A673 (cell line): ENCODE measurements at regions not wholly inside any gene's neighbourhood (a gene's known extent, or its start where the extent isn't known, plus 50 kb on each side); places are given as distances from the start of the nearest gene placed in this dataset.

Experiments
- BruUV-seq: library from RNA; stranded (reverse); fragments of 400-500 nt; replicated peaks from 2 replicates; lab custom pipeline; 2021; lab: Mats Ljungman, UMichigan
- CTCF ChIA-PET: fragments of 300-600 bp; sonication (Branson Sonifier 250); formaldehyde crosslinking; loops from one replicate; lab custom pipeline; 2022; ENCODE audit warnings: antibody characterized with exemption; lab: Charles Lee
- POLR2A ChIA-PET: fragments of 300-600 bp; sonication (Branson Sonifier 250); formaldehyde crosslinking; loops from one replicate; lab custom pipeline; 2022; ENCODE audit warnings: antibody characterized with exemption; ENCODE audit not compliant: low non-redundant PET; lab: Charles Lee
- DNase-seq: peaks from one replicate; pipeline ENCODE4 v3.0.0-alpha.2; 2015; ENCODE audit warnings: low spot score
- H3K27ac ChIP-seq: fragments of 200-600 bp; sonication (generic); 2 replicates; pipeline ENCODE4 v1.5.1; 2016; ENCODE audit warnings: mixed run types, low read depth, mild to moderate bottlenecking, mixed read lengths, antibody characterized with exemption, low read length; ENCODE audit not compliant: poor library complexity, severe bottlenecking
- H3K27me3 ChIP-seq: fragments of 200-600 bp; sonication (generic); replicated peaks from 2 replicates; pipeline ENCODE4 v1.6.1; 2017; ENCODE audit warnings: mixed run types, low read depth, mild to moderate bottlenecking, mixed read lengths, antibody characterized with exemption, low read length; ENCODE audit not compliant: insufficient read depth, poor library complexity
- H3K36me3 ChIP-seq: fragments of 200-600 bp; sonication (generic); 2 replicates; pipeline ENCODE4 v1.6.1; 2016; ENCODE audit warnings: mixed run types, mild to moderate bottlenecking, mixed read lengths, antibody characterized with exemption, low read length; ENCODE audit not compliant: insufficient read depth, poor library complexity, severe bottlenecking
- H3K4me1 ChIP-seq: fragments of 200-600 bp; sonication (generic); 2 replicates; pipeline ENCODE4 v1.6.1; 2017; ENCODE audit warnings: mixed run types, mild to moderate bottlenecking, mixed read lengths, antibody characterized with exemption, low read length; ENCODE audit not compliant: insufficient read depth, poor library complexity, severe bottlenecking
- H3K4me3 ChIP-seq: fragments of 200-600 bp; sonication (generic); 2 replicates; pipeline ENCODE4 v1.5.1; 2016; ENCODE audit warnings: low read depth, mixed run types, mild to moderate bottlenecking, mixed read lengths, low read length; ENCODE audit not compliant: poor library complexity, severe bottlenecking
- H3K9me3 ChIP-seq: fragments of 200-600 bp; sonication (generic); 2 replicates; pipeline ENCODE4 v1.6.1; 2016; ENCODE audit warnings: mixed run types, low read depth, mild to moderate bottlenecking, mixed read lengths, antibody characterized with exemption, low read length; ENCODE audit not compliant: poor library complexity, severe bottlenecking
- CTCF ChIP-seq: fragments of 300-800, 200-600 bp; sonication (generic); conservative IDR thresholded peaks from 2 replicates; pipeline ENCODE4 v1.5.1; 2017; ENCODE audit warnings: low read depth, mild to moderate bottlenecking, antibody characterized with exemption, low read length, moderate library complexity, mixed read lengths
- EZH2 ChIP-seq: fragments of 200-600 bp; sonication (generic); IDR thresholded peaks from 2 replicates; pipeline ENCODE4 v1.6.1; 2017; ENCODE audit warnings: borderline replicate concordance, low read depth, mild to moderate bottlenecking, mixed read lengths, antibody characterized with exemption, low read length; ENCODE audit not compliant: poor library complexity, severe bottlenecking
- intact Hi-C: fragments of 100-400 bp; cut with micrococcal nuclease; formaldehyde crosslinking; loops from one replicate; pipeline ENCODE4 v1.10.0; 2022; ENCODE audit not compliant: unreplicated experiment

- Histone ChIP-seq H3K36me3 (no peaks in the 10 kb centered on the region), H3K27ac (no peak overlapping the region), H3K4me3 (no peak overlapping the region), H3K4me1 (no peaks in the 10 kb centered on the region), H3K27me3 (no peaks in the 10 kb centered on the region), H3K9me3 (peaks cover 5% of the 10 kb centered on the region)
- POLR2A ChIA-PET = no interaction called here
- BruUV-seq = no TSS peak
- intact Hi-C loops = no loop called here
- DNase-seq = no peak
- TF ChIP-seq CTCF (no peak), EZH2 (no peak)
- CTCF ChIA-PET = no interaction called here
Observed at GRCh38 chr5:29337030-29337429, 1856.5 kb upstream of the CDH6 start.

- DNase-seq = no peak
- ChIA-PET POLR2A (no interaction called here), CTCF (no interaction called here)
- intact Hi-C loops = no loop called here
- Histone ChIP-seq H3K4me1 (no peaks in the 10 kb centered on the region), H3K4me3 (no peak overlapping the region), H3K27ac (no peak overlapping the region), H3K9me3 (no peaks in the 10 kb centered on the region), H3K27me3 (no peaks in the 10 kb centered on the region), H3K36me3 (no peaks in the 10 kb centered on the region)
- TF ChIP-seq EZH2 (no peak), CTCF (no peak)
- BruUV-seq = no TSS peak
Observed at GRCh38 chr5:29321591-29321990, 1871.9 kb upstream of the CDH6 start.

- no peak overlapping the region for H3K27ac ChIP-seq
- no peak overlapping the region for H3K4me3 ChIP-seq
- DNase-seq = no peak
- BruUV-seq = no TSS peak
- H3K4me1 ChIP-seq = no peaks in the 10 kb centered on the region
- ChIA-PET CTCF (no interaction called here), POLR2A (no interaction called here)
- intact Hi-C loops = no loop called here
- no peaks in the 10 kb centered on the region for H3K9me3 ChIP-seq
- H3K36me3 ChIP-seq = no peaks in the 10 kb centered on the region
- H3K27me3 ChIP-seq = no peaks in the 10 kb centered on the region
- no peak for TF ChIP-seq CTCF
- no peak for TF ChIP-seq EZH2
Observed at GRCh38 chr5:29309359-29309758, 1884.1 kb upstream of the CDH6 start.
